HFF-Myc (cell line): ENCODE measurements at regions not wholly inside any gene's neighbourhood (a gene's known extent, or its start where the extent isn't known, plus 50 kb on each side); places are given as distances from the start of the nearest gene placed in this dataset.

Experiments
- DNase-seq: peaks from one replicate; pipeline ENCODE4 v3.0.0-alpha.2; 2011; ENCODE audit warnings: low read depth; ENCODE audit errors: extremely low read depth
- H3K4me3 ChIP-seq: replicated peaks from 2 replicates; pipeline ENCODE4 v1.5.1; 2011; ENCODE audit warnings: low read depth, mild to moderate bottlenecking, control low read depth, low read length
- TF ChIP-seq, protein P1 (sequence below): IDR thresholded peaks from 2 replicates; pipeline ENCODE4 v1.5.1; 2012; ENCODE audit warnings: mild to moderate bottlenecking, low read depth, low read length, control low read depth; ENCODE audit errors: missing control alignments

DNA sequence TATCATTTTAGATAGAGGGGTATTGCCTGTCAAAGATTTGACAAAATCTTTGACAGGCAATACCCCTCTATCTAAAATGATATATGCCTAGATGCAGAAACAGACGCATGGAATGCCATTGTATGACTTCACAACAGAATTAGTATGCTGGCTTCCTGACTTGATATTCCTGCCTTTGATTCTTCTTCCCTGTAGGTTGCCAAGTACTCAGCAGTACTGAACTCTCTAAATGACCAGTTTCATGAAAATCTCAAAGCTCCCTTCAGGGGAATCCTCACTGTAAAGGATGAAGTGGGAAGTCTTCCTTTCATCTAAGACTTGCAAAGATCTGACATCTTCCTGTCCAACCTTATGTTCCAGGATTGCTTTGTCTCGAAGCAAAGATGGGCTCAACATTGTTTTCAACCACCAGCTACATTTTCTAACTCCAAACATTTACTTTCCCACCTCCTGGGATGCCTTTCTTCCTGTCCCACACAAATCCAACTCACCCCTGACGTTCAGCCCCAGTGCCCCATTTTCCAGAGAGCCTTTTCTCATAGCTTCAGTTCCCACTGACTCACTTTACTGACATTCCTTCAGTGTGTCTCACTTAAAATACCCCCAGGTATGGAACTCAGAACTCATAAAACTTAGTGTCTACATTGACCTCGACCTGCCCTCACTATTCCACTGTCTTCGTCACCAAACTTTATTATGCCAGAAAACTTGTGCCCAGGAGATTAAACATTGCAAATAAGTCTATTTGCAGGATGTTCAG lies 67.3 kb upstream of the KCNJ6 start:
- no peak for DNase-seq
- H3K4me3 ChIP-seq: no peak overlapping the region
- TF ChIP-seq, protein P1, sequence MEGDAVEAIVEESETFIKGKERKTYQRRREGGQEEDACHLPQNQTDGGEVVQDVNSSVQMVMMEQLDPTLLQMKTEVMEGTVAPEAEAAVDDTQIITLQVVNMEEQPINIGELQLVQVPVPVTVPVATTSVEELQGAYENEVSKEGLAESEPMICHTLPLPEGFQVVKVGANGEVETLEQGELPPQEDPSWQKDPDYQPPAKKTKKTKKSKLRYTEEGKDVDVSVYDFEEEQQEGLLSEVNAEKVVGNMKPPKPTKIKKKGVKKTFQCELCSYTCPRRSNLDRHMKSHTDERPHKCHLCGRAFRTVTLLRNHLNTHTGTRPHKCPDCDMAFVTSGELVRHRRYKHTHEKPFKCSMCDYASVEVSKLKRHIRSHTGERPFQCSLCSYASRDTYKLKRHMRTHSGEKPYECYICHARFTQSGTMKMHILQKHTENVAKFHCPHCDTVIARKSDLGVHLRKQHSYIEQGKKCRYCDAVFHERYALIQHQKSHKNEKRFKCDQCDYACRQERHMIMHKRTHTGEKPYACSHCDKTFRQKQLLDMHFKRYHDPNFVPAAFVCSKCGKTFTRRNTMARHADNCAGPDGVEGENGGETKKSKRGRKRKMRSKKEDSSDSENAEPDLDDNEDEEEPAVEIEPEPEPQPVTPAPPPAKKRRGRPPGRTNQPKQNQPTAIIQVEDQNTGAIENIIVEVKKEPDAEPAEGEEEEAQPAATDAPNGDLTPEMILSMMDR: no peak

DNA sequence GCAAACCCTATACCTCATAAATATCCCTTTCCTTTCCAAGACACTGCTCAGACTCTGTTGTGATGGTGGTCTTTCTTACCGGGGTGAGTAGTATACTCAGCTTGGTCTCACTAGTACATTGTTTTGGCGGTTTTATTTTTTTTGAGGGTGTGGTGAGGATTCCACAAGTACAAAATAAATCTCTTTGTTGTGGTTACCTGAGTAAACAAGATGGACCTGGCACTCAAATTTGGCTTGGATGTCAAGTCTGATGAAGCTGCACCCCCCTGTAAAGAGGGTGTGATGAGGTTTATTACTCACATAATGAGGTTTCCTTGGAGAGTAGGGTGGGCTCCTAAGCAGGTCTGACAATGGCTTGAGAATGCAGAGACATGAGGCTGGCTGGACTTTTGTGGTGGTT lies 68.2 kb upstream of the KCNJ6 start:
- no peak for DNase-seq
- no peak overlapping the region for H3K4me3 ChIP-seq
- TF ChIP-seq, protein P1: no peak

DNA sequence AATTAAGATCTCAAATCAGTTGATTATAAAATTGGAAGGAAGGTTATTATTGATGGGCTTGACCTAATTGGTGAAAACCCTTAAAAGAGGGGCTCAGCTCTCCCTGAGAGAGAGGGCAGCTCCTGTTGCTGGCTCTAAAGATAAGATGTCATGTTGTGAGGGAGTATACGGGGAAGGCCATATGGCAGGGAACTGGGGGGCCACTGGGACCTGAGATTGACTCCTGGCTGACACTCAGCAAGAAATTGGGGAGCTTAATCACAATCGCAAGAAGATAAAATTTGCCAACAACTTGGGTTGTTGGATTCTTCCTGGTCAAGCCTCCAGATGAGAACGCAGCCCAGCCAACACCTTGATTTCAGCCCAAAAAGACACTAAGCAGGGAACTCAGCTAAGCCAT lies 69.7 kb upstream of the KCNJ6 start:
- no peak for DNase-seq
- TF ChIP-seq, protein P1: no peak

DNA sequence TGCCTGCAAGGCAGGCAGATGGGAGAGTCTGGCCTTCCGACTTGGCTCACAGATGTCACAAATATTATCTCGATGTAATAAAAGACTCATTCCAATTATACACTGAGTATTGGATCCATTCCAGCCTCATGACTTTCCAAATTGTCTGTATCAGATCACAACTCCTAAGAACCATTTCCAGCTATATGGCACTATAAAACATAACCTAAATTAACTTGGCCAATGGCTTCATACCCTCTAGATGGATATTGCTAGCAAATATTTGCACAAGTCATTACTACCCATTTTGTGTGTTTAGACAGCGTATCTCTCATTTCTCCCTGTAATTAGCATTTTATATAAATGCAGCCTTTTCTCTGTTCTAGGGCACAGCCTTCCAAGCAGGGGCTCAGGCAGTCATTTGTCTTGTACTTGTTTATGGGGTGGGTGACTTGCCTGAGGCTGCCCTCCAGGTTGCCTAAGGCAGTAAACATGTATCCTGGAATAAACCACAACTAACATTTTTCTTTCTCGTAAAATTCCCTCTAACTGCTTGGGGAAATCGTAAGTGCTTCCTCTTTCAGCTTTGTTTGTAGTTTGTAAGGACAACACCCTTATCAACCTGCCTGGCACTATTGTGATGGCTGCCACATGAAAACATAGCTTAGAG lies 70.6 kb upstream of the KCNJ6 start:
- TF ChIP-seq, protein P1: no peak
- DNase-seq: no peak
- no peak overlapping the region for H3K4me3 ChIP-seq

More for the DNA sequence above, 69.7 kb upstream of the KCNJ6 start:
- no peak overlapping the region for H3K4me3 ChIP-seq

DNA sequence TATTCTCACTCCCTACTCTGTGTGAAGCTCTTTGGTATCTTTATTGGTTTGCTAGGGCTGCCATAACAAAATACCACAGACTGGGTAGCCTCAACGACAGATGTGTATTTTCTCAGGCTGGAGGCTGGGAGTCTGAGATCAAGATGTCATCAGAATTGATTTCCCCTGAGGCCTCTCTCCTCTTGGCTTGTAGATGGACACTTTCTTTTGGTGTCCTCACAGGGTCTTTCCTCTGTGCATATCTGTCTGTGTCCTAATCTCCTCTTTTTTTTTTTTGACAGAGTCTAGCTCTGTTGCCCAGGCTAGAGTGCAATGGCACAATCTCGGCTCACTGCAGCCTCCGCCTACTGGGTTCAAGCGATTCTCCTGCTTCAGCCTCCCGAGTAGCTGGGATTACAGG lies 71.4 kb upstream of the KCNJ6 start:
- TF ChIP-seq, protein P1: no peak
- H3K4me3 ChIP-seq: no peak overlapping the region
- DNase-seq: no peak

DNA sequence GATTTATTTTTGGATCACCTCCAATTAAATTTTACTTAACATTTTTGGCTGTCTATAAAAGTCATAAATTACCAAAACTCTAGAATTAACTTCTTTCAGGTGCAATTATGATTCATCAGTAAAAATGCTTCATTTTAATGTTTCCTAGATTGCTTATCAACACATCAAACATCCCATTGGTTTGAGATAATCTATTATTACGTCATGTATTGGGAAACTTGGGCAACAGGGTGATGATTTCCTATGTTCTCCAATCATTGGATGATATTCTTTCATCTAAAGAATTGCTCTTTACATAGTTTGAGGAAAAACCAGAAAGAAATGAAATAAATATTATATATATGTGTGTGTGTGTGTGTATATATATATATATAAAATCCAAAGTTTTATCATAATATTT lies 76.8 kb upstream of the KCNJ6 start:
- DNase-seq: no peak
- no peak overlapping the region for H3K4me3 ChIP-seq
- TF ChIP-seq, protein P1: no peak
